ENCODE measurements at regions not wholly inside any gene's neighbourhood (a gene's known extent, or its start where the extent isn't known, plus 50 kb on each side); places are given as distances from the start of the nearest gene placed in this dataset.

DNA sequence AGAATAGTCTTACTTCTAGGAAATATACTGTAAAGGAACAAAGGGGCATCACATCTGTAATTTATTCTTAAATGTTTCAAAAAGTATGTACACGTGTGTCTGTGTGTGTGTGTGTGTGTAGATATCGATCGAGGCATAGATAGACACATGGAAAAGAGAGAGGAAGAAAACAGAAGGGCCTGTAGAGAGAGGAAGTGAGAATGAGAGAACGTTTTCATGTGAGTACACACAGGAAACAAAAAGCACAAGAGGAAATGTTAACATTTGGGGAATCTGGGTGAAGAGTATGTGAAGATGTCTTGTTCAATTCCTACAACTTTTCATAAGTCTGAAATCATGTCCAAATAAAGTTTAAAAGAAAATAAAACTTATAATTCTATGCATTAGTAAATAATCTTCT, 286.5 kb upstream of the SORCS1 start:
- DNase-seq = no peak
- TF ChIP-seq CTCF (IDR thresholded peaks at IDR 0.05) (no peak), POLR2A (IDR thresholded peaks at IDR 0.05) (no peak)
- H3K4me1 ChIP-seq = no peaks in the 10 kb centered on the region
- H3K4me3 ChIP-seq = no peak overlapping the region
- H3K36me3 ChIP-seq (ENCODE audit: low read depth, missing control alignments) = no peaks in the 10 kb centered on the region
- no peak overlapping the region for H3K27ac ChIP-seq
- H3K27me3 ChIP-seq = no peaks in the 10 kb centered on the region
- H3K9me3 ChIP-seq = no peaks in the 10 kb centered on the region
- 65 to 80% methylated on average over 4 of the region's 4 CpGs for WGBS, 2 donors
- intact Hi-C loops (cut with DNase I; ENCODE audit: low total_unique reads) = no loop called here

GRCh38 chr10:107450056-107450455, 285.6 kb upstream of the SORCS1 start:
- intact Hi-C loops (cut with DNase I; ENCODE audit: low total_unique reads) = no loop called here

DNA sequence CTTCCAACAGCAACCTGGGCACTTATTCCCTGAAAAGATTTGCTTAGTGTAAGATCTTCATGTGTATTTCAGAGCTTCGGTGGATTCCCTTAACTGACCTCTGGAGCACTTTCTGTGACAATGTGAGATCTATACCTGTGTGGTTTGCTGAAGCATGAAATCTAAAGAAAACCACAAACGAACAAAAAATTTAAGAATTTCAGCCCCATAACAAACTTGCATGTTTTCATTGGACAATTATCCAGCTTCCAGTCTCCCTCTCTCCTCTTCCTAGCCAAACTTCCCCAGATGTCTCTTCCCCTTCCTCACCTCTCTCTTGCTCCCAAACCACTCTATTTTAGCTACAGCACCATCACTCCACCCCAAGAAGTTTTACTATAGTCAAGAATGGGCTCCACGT, 279.9 kb upstream of the SORCS1 start:
- WGBS, 2 donors = 93% methylated on average over 3 of the region's 3 CpGs

More at GRCh38 chr10:107450056-107450455, 285.6 kb upstream of the SORCS1 start:
- no peaks in the 10 kb centered on the region for H3K4me1 ChIP-seq
- H3K36me3 ChIP-seq (ENCODE audit: low read depth, missing control alignments) = no peaks in the 10 kb centered on the region
- WGBS, 2 donors = 88 to 95% methylated on average over 5 of the region's 5 CpGs
- DNase-seq = no peak
- H3K9me3 ChIP-seq = no peaks in the 10 kb centered on the region
- no peak overlapping the region for H3K4me3 ChIP-seq
- TF ChIP-seq CTCF (IDR thresholded peaks at IDR 0.05) (no peak), POLR2A (IDR thresholded peaks at IDR 0.05) (no peak)
- no peaks in the 10 kb centered on the region for H3K27me3 ChIP-seq
- no peak overlapping the region for H3K27ac ChIP-seq

GRCh38 chr10:107443813-107444212, 279.3 kb upstream of the SORCS1 start:
- WGBS, 2 donors = 82 to 83% methylated on average over 2 of the region's 2 CpGs
- no peaks in the 10 kb centered on the region for H3K27me3 ChIP-seq
- H3K4me1 ChIP-seq = no peaks in the 10 kb centered on the region
- no peaks in the 10 kb centered on the region for H3K36me3 ChIP-seq (ENCODE audit: low read depth, missing control alignments)
- H3K4me3 ChIP-seq = no peak overlapping the region
- H3K27ac ChIP-seq = no peak overlapping the region
- intact Hi-C loops (cut with DNase I; ENCODE audit: low total_unique reads) = no loop called here
- DNase-seq = no peak
- TF ChIP-seq CTCF (IDR thresholded peaks at IDR 0.05) = no peak
- H3K9me3 ChIP-seq = no peaks in the 10 kb centered on the region

More for the DNA sequence above, 279.9 kb upstream of the SORCS1 start:
- Histone ChIP-seq H3K4me1 (no peaks in the 10 kb centered on the region), H3K4me3 (no peak overlapping the region), H3K36me3 (ENCODE audit: low read depth, missing control alignments) (no peaks in the 10 kb centered on the region), H3K27ac (no peak overlapping the region), H3K9me3 (no peaks in the 10 kb centered on the region), H3K27me3 (no peaks in the 10 kb centered on the region)
- TF ChIP-seq CTCF (IDR thresholded peaks at IDR 0.05) = no peak
- no peak for TF ChIP-seq POLR2A (IDR thresholded peaks at IDR 0.05)
- DNase-seq = no peak
- intact Hi-C loops (cut with DNase I; ENCODE audit: low total_unique reads) = no loop called here

DNA sequence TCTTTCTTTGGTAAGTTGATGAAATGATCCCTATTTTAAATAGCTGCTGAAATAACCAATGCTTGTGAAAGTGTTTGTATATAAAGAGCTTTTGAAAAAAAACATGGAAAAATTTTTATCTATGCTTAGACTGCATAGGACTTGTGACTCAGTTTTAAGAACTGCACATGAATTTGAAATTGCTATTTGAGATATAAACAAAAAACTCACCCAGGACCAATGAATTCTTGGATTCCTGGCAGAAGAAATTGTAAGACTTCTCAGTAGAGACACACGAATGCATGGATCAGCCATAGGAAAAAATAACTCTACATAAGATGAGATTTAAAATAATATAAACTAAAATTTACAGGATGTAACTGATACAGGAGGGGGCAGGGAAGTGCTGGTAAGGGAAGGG, 278.8 kb upstream of the SORCS1 start:
- Histone ChIP-seq H3K4me1 (no peaks in the 10 kb centered on the region), H3K36me3 (ENCODE audit: low read depth, missing control alignments) (no peaks in the 10 kb centered on the region), H3K27me3 (no peaks in the 10 kb centered on the region), H3K9me3 (no peaks in the 10 kb centered on the region), H3K27ac (no peak overlapping the region), H3K4me3 (no peak overlapping the region)
- intact Hi-C loops (cut with DNase I; ENCODE audit: low total_unique reads) = no loop called here
- WGBS, 2 donors = 0 to 35% methylated on average over 1 of the region's 1 CpG
- DNase-seq = no peak
- TF ChIP-seq POLR2A (IDR thresholded peaks at IDR 0.05) (no peak), CTCF (IDR thresholded peaks at IDR 0.05) (no peak)

Data from testis (tissue), 2 donors.